Middle frontal gyrus (tissue), 1 donor: ENCODE measurements at regions not wholly inside any gene's neighbourhood (a gene's known extent, or its start where the extent isn't known, plus 50 kb on each side); places are given as distances from the start of the nearest gene placed in this dataset.
"Not testable (repeated sequence)": the region's sequence is repeated elsewhere in the genome, so short reads cannot be mapped to it uniquely, and the experiment has no call there.

Experiments
- DNase-seq: peaks from one replicate; pipeline ENCODE4 v3.0.0-alpha.2; 2015; ENCODE audit warnings: low spot score; ENCODE audit errors: extremely low spot score

- no peak for DNase-seq
These were observed 145.1 kb upstream of the NYAP2 start for GRCh38 chr2:225254363-225254762.

- no peak for DNase-seq
These were observed 154.6 kb upstream of the NYAP2 start for GRCh38 chr2:225244933-225245332.

- no peak for DNase-seq
These were observed 162.7 kb upstream of the NYAP2 start for GRCh38 chr2:225236769-225237323.

GRCh38 chr2:225233234-225233633 is 166.3 kb upstream of the NYAP2 start:
- no peak for DNase-seq

- no peak for DNase-seq
These were observed 167.6 kb upstream of the NYAP2 start for GRCh38 chr2:225231900-225232299.

DNA sequence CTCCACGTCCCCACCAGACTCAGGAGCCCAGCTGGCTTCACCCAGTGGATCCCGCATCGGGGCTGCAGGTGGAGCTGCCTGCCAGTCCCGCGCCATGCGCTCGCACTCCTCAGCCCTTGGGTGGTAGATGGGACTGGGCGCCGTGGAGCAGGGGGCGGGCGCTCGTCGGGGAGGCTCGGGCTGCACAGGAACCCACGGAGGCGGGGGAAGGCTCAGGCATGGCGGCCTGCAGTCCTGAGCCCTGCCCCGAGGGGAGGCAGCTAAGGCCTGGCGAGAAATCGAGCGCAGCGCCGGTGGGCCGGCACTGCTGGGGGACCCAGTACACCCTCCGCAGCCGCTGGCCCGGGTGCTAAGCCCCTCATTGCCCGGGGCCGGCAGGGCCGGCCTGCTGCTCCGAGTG is 170.2 kb upstream of the NYAP2 start:
- not testable (repeated sequence) for DNase-seq

DNA sequence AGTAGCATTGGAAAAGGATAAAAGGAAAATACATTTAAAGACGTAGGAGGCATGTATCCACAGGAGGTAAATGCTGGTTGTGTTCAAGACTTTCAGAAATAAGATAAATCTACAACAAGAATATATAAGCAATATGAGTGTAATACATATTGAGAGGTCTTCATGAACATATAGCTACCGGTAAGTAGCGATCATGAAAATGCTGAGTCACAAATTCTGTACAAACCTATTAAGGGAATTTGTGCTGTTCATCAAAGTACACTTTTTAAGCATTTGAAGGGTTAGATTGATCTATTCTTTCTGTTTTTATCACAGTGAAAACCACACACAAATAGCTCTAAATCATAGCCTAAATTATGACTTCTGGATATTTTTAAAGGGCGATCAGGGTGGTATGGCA is 173.1 kb upstream of the NYAP2 start:
- no peak for DNase-seq

GRCh38 chr2:225223301-225223700 is 176.2 kb upstream of the NYAP2 start:
- no peak for DNase-seq

DNA sequence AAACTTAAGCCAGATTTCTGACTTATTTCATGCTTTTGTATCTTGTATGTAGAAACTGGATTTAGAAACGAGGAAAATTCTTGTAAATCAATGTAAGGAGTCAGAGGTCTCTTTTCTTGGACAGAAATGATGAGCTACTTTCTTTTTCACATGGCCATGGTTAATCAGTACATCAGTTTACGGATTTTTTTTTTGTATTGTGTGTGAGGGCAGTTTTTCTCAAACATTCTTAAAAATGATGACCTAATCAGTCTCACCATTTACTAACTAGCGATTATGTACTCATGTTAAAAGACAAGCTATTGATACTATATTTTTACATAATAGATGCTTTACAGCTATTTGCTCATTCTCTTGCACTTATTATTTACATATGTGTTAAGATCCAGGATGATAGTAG is 165.2 kb upstream of the DOCK10 start:
- no peak for DNase-seq

DNA sequence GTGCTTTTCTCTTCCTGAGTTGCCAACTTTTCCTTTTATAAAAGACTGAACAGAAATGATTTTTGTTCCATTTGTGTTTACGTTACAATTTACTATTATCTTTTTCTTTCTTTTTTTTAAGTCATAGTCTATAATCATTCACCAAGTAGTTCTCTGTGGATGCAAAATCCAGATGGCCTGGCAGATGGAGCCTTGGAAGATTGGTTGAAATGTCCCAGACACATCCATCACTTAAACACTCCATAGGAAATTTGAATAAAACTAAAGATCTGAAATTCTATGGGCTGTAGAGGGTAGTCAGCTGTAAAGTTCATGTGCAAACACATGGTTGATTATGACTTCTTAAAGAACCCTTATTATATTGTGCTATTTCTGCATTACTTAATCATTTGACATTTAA is 164.8 kb upstream of the DOCK10 start:
- DNase-seq = no peak

DNA sequence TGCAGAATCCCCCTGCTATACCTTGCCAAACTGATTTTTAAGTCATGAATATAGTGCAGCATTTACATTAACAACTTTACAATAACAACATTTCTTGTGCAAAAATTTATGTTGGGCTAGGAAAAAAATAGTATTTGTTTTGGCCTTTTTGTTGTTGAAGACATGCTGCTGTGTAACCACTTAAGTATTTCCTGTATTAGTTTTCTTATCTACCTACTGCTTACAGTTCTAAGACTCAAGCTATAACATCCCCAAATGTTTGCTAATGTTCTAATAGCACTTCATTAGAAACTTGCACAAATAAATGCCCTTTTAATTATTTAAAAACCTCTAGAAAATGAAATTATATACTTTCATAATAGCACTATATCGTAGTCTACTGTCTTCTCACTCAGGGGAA is 154.3 kb upstream of the DOCK10 start:
- no peak for DNase-seq

GRCh38 chr2:225192869-225193268 is 150.6 kb upstream of the DOCK10 start:
- DNase-seq = no peak

- DNase-seq = no peak
These were observed 148.7 kb upstream of the DOCK10 start for GRCh38 chr2:225190987-225191386.

DNA sequence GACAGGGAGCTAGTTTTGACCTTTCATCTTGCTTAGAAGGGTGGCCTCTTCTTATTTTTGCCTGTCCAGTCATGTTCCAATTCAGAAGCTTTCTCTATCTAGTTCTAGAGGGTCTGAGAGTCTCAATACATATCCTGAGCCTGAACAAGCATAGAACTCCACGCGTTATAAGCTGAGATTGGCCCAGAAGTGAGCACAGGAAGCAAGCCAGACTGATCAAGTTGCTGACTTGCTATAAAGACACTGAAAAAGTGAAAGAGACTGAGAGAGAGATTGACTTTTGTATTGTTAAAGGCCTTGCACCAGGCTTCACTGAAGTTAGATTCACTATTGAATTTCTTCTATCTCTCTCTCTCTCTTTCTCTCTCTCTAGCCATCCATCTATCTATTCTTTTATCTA is 142.7 kb upstream of the DOCK10 start:
- DNase-seq = no peak

GRCh38 chr2:225182126-225182525 is 139.9 kb upstream of the DOCK10 start:
- no peak for DNase-seq

DNA sequence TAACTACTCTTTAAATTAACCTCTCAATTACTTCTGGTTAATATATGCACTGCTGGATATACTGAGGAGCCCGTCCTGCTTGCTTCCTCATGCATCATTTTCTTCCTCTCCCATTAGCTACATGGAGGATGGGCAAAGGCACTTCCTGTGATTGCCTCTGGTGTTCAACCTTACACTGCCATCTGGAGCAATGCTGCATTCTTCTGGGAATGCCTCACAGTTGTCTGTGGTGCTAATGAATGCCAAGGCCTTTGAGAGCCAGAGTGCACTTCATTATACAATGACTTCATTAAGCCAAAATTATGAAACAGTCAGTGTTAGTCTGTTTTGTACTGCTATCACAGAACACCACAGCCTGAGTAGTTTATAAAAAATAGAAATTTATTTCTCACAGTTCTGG is 134.8 kb upstream of the DOCK10 start:
- DNase-seq = no peak

GRCh38 chr2:225173909-225174308 is 131.6 kb upstream of the DOCK10 start:
- no peak for DNase-seq

GRCh38 chr2:225171350-225171749 is 129.1 kb upstream of the DOCK10 start:
- DNase-seq = no peak

DNA sequence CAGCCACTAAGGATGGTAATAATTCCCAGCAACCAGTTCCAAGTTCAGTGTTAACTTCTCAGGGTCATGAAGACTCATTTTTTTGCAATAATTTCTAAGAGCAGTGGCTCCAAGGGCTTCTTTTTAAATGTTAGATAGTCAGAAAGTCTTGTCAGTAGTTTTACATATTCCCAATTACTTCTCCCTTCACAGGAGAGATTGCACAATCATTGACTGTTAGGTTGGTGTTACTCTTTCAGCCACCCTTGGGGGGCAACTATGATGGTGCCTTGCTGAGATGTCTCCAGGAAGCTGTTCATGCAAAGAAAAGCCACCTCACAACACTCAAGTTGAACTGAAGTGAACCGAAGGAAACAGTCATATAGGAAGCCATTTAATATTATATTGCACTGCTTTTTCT is 127.9 kb upstream of the DOCK10 start:
- DNase-seq = no peak

DNA sequence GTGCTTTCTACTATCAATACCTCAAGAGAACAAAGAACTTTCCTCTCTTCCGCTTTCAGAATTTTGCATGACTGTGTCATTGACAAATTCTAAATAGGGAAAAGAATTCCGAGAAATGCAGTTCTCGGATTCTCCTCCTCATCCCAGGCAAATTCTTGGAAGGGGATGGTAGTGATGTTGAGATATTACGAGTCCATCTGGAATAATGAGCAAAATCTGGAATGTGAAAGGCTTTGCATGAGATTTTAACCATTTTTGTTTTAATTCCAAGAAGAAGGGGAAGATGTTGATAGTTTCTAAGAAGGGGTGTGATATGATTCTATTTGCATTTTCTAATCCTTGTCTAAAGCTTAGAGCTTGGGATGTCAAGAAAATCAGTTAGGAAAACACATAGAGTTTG is 127.1 kb upstream of the DOCK10 start:
- DNase-seq = no peak

- DNase-seq = no peak
These were observed 122.8 kb upstream of the DOCK10 start for GRCh38 chr2:225165052-225165451.

GRCh38 chr2:225164401-225165050 is 122.3 kb upstream of the DOCK10 start:
- no peak for DNase-seq

DNA sequence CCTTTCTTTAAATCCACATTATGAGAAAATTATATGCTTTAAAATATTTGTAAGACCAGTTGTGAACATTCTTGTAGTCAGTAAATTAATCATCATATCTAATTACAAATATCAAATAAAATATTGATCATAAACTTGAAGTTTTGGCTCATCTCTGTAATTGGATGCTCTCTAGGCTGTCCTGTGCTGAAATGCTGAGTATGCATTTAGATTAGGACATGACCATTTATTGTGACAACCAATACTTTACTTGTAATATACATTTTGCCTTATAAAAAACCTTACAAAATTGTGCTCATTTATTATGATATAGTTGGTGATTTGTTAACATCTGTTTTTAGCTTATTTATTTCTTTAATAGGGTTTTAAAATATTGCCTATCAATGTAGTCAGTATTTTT is 116.1 kb upstream of the DOCK10 start:
- no peak for DNase-seq
